GM19328 (cell line): ENCODE measurements at regions not wholly inside any gene's neighbourhood (a gene's known extent, or its start where the extent isn't known, plus 50 kb on each side); places are given as distances from the start of the nearest gene placed in this dataset.

Experiments
- ATAC-seq: cut with Tn5 transposase; IDR thresholded peaks from one replicate; pipeline ENCODE4 v1.9.1; 2021; ENCODE audit warnings: mild to moderate bottlenecking, moderate library complexity; ENCODE audit not compliant: unreplicated experiment

DNA sequence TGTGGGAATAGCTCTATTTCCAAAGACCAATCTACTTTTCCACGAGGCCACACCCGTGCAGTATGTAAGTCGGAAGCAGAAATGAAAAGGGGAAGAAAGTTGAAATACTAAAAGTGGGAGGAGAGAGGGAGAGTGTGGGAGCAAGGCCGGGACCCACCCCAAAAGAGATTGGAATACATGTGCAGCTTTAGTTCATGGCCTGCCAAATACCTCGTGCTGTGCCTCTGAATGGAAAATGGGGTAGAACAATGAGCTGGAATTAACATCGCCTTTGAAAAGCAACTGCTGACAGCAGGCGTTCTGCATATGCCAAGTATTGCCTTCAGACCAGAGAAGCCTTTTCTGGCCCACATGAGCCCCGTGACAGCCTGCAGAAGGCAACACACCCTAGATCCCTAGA is 155.6 kb downstream of the CD83 start:
- ATAC-seq, result no peak

- no peak for ATAC-seq
Observed at GRCh38 chr6:14274016-14274415, 156.4 kb downstream of the CD83 start.

DNA sequence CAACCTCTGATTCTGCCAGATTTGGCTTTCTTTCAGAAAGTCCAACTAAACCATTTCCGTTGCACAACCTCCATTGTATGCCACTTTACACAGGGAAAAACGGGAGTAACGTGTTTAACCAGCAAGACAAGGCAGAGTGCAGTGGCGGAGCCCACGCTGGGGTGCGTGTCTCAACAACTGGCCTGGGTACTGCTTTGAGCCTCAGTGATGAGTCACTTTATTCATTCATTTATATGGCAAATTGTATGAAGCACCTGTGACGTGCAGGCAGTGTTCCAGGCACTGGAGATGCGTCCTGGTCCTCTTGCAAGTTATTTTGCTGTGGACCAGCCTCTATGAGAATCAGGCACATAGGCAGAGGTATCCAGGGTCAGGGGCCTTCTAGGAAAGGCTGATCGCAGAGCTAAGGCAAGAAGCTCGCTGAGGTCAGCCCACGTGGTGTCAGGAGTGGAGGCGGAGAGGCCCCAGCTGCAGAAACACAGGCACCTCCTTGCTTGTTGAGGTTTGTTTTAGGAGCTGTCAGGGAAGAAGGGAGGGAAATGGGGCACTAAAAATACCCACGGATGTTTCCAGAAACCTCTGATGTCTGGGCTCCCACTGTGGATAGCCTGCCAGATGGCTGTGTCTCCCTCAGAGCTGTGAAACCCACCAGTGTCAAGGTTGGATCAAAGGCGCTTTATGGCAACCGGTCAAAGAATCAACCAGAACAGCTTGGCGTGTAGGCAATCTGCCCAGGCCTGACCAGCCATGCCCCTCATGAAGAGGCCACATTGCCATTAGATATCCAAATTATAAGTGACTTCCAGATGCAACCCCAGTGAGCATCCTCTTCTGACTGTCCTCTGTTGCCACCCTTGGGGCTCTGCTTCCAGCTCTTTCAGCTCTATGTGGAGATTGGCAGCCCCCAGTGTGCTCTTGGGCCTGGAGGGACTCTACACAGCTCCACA is 157.2 kb downstream of the CD83 start:
- ATAC-seq, result no peak

- no peak for ATAC-seq
Observed at GRCh38 chr6:14275493-14275851, 157.9 kb downstream of the CD83 start.

GRCh38 chr6:14276071-14276470 is 158.5 kb downstream of the CD83 start:
- no peak for ATAC-seq

DNA sequence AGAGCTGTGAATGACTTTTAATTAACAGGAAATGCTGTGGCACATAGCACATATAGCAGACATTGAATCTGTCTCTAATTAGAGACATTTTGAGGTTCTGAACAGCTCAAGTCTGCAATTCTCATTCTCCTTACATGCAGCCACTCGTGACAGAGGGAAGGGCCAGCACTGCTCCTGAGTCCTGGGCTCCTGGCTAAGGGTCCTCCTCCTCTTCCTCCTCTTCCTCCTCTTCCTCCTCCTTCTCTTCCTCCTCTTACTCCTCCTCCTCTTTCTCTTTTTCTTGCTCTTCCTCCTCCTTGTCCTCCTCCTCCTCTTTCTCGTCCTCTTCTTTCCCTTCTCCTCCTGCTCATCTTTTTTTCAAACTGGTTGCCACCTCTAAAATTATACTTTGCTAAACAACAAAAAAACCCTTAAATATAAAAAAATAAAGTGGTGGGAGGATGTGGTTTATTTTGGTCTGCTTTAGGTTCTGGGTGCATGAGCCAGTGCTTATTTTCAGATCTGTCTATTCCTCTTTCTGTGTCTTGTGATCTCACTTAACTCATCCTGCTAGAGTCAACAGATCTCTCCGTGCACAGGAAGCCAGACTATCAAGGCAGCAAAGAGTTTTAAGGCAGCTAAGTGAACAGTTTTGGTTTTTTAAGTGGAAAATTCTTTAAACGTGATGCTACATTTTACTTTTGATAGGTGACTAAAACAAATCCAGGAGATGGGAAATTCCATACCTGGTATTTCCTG is 159.3 kb downstream of the CD83 start:
- peak; percentile 88 for ATAC-seq

DNA sequence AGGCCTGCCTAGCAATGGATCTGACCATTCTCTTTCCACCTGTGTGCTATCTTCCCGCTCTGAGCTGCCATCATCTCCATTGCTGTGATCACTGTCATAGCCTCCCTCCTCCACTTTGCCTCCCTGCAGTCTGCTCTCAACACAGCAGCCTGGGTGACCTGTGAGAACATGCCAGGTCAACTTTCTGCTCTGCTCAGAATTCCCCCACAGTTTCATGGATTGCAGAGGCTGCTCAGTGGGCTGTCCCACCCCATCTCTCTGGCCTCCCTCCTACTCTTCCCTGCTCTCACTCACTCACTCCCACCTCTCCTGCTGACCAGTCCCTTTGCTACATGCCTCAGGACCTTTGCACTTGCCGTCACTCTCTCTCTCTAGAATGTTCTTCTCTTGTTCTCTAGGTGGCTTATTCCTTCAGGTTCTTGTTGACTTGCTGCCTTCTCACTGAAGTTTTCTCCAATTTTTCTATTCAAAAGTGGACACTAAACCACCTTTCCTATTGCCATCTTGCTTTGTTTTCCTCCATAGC is 159.9 kb downstream of the CD83 start:
- ATAC-seq, result peak; percentile 22

DNA sequence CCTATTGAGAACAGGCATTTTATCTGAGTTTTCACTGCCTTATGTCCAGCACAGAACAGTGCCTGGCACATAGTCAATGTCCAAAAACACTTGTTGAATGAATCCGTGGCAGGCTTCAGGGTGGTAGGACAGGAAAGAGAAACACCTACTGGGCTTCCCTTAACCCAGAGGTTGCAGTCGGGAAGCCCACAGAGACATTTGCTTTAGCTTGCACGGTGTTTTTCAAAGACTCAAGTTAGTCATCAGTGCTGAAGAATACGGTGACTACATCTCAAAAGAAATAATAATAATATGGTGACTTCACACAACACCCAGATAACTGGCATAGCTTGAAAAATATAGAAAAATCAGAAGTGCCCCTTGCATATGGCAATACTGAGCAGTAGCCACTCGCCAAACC is 160.4 kb downstream of the CD83 start:
- no peak for ATAC-seq

- no peak for ATAC-seq
Observed at GRCh38 chr6:14278446-14278845, 160.9 kb downstream of the CD83 start.

DNA sequence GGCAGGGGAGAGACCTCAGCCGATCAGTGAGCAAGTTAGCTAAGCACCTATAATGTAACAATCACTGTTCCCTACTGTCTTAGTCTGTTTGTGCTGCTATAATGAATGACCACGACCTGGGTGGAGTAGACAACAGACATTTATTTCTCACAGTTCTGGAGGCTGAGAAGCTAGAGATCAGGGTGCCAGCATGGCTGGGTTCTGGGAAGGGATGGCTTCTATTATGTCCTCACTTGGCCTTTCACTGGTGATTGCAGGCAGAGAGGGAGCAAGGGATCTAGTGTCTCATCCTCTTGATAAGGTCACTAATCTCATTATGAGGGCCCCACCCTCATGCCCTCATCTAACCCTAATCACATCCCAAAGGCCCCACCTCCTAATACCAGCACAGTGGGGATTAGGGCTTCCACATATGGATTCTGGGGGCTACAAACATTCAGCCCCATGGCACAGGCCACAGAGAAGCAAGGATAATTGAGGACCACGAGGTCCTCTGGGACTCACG is 162.5 kb downstream of the CD83 start:
- no peak for ATAC-seq

DNA sequence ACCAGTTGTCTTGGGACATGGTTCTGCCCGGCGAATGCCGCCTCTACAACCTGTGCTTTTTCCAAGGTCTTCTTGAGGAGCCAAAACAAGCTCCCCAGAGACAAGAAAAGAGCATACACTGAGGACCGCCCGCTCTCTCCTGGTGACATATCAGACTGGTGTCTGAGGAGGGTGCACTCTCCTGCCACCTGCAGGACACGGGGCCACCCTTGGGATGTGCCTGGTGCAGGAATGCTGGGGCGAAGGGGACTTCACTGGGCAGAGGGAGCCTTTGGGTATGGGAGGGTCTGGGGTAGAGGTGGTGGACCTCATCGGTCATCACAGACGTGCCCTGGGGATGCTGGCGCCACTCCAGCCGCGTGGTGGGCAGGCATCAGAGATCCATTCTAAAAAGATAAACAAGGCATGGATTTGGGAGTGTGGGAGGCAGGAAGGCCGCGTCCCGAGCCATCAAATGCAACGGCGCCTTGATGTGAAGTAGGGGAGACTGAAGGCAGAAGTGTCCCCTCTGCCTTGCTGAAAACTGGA is 163.3 kb downstream of the CD83 start:
- ATAC-seq, result no peak

DNA sequence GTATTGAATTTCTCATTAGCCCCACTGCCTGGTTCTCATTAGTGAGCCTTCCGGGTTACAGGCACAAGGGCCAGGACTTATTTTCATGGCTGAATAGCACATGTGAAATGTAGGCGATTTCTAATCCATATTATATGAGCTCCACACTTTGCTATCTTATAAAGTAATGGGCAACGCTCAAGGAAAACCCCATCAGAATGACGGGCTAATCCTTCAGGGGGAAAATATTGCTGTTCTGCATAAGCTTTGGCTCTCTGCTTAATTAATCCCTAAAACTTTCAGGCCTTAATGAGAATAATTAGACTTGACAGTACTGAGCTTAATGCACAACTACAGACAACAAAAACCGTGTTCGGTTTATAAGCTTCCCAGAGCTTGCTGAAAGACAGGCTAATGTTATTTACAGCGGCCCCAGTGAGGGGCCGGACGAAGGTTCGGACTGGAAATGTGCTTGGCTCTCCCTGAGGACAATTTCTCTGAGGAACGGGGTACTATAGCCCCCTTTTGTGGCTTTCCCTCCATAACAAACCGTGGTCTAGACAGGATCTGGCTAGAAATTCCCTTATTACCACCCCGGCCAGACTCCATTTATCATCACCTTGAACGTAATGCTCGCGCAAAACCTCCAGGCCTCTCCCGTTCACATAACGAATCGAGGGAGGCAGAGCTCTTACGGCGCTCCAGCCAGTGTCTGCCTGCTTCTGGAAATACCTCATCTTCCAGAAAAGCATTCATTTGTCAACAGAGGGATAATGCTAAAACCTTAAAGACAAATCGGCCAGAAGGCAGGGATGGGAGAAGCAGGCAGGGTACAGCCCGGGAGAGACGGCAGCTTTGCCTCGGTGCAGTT is 164.5 kb downstream of the CD83 start:
- no peak for ATAC-seq

GRCh38 chr6:14282854-14283505 is 165.4 kb downstream of the CD83 start:
- no peak for ATAC-seq

DNA sequence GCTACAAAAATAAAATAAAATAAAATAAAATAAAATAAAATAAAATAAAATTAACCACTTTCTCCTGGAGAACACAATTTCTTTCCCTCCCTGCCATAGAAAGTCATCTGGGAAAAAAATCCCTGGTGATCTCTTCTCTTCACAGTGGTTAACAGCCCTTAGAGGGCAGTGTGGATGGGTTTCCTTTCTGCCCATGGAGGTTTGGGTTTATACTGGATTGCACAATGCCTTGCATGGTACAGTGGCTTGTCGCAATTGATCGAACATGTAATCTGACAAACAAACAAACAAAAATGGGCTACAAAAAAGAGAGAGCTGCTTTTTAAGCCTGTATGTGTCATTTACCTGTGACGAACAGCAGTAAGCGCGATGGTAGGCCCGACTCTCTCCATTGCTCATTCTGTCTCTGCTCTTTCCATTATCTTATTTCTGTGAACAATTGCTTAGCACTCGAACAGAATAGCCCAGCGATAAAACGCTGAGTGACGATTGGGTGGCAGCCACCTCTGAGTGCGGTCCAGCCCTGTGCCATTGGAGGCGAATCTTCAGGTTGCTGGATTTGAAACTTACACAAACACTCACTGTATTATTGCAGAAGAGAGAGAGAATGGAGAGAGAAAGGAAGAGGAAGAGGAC is 166.1 kb downstream of the CD83 start:
- ATAC-seq, result no peak

DNA sequence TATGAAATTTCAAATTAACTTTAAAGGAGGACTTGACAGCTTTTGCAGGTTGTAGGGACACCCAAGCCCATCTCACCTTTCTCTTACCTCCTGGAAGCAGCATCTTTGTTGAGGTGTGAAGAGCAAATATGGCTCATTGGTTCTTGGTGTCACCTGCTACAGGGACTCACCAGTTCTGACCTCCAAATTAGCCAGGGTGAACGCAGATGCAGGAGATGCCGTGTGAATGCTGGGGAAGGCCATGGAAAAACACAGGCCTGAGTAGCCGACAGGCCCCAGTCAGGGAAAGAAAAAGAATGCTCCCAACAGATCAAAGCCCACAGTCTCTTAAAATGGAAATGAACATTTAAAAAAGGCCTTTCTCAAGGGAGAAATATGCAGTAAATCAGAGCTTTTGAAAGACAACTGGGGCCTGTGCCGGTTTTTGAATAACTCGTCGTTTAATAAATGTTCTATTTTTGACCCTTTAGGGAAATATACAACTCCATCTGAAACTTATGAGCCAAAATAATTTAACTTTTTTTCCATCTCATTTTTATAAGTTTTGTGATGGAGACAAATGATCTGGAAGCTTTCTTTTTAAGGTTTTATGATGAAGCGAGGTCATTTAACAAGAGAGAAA is 167.5 kb downstream of the CD83 start:
- ATAC-seq, result no peak

DNA sequence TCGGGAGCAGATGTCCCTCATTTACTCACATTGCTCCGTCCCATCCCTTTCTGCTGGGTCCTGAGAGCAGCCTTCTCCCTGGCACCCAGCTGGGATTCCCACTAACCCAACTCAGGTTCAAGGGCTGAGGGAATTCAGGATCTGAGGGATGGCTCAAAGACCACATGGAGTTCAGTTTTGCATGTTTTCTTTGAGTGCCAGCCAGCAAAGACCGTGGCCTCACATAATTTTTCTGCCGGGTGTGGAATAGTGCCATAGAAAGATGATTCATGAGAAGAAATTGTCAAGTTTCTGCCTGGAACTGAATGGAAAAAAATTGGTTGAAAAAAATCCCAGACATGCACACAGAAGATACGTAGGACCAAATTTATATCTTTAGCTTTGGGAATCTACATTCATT is 168.6 kb downstream of the CD83 start:
- no peak for ATAC-seq

GRCh38 chr6:14286634-14287428 is 169.3 kb downstream of the CD83 start:
- no peak for ATAC-seq

- no peak for ATAC-seq
Observed at GRCh38 chr6:14287707-14288106, 170.1 kb downstream of the CD83 start.
